Panc1 (cell line): ENCODE measurements at regions not wholly inside any gene's neighbourhood (a gene's known extent, or its start where the extent isn't known, plus 50 kb on each side); places are given as distances from the start of the nearest gene placed in this dataset.

Experiments
- CTCF ChIP-seq: fragments of 450-650 bp; IDR thresholded peaks from 2 replicates; pipeline ENCODE4 v1.5.1; 2017; ENCODE audit warnings: mild to moderate bottlenecking
- POLR2AphosphoS5 ChIP-seq: IDR thresholded peaks from 2 replicates; pipeline ENCODE4 v1.6.1; 2012; ENCODE audit warnings: mild to moderate bottlenecking, low read depth, low read length, moderate library complexity
- REST ChIP-seq, 2 experiments: IDR thresholded peaks; 2 replicates each; pipeline ENCODE4 v1.6.1; 2011 to 2012; ENCODE audit warnings: low read depth in 2 of 2, control low read depth in 1 of 2, low read length in 1 of 2, mild to moderate bottlenecking in 1 of 2, moderate library complexity in 1 of 2; ENCODE audit not compliant: insufficient read depth in 1 of 2

GRCh38 chr17:21548236-21548635 lies 144.1 kb upstream of the KCNJ18 start:
- TF ChIP-seq CTCF (no peak), REST (IDR thresholded peaks at IDR 0.05; ENCODE audit: insufficient read depth in 1 of 2, low read depth in 2 of 2, low read length in 1 of 2) (no peak), POLR2AphosphoS5 (no peak)
